ENCODE measurements at regions not wholly inside any gene's neighbourhood (a gene's known extent, or its start where the extent isn't known, plus 50 kb on each side); places are given as distances from the start of the nearest gene placed in this dataset.

GRCh38 chr15:25058080-25058785, 103.4 kb downstream of the SNRPN start:
- TF ChIP-seq CTCF (IDR thresholded peaks at IDR 0.05) = no peak
- no peak for TF ChIP-seq POLR2A (IDR thresholded peaks at IDR 0.05)

All from uterus (tissue), 2 donors.